Activated T-cell treated with anti-CD3 and anti-CD28 coated beads, Interleukin-2, amount 50 U/mL, for 72 hours (primary cell): ENCODE measurements at regions not wholly inside any gene's neighbourhood (a gene's known extent, or its start where the extent isn't known, plus 50 kb on each side); places are given as distances from the start of the nearest gene placed in this dataset.
"Not testable (repeated sequence)": the region's sequence is repeated elsewhere in the genome, so short reads cannot be mapped to it uniquely, and the experiment has no call there.

Experiments used
- ATAC-seq, 2 donors: fragments of 150-1000 bp; cut with Tn5 transposase; replicated peaks in 1 of 2; 2 replicates each; pipeline ENCODE4 v1.10.0; 2021; ENCODE audit warnings: moderate library complexity in 2 of 2, mild to moderate bottlenecking in 1 of 2
- DNase-seq, 2 donors: peaks; one replicate each; pipeline ENCODE4 v3.0.0; 2021 to 2022; ENCODE audit warnings: mixed read lengths in 1 of 2
- H3K27ac Mint-ChIP-seq: one replicate; pipeline ENCODE4 v1.8.0; 2022; ENCODE audit warnings: mild to moderate bottlenecking, moderate library complexity, mixed read lengths
- H3K27me3 Mint-ChIP-seq: one replicate; pipeline ENCODE4 v1.8.0; 2022; ENCODE audit warnings: low read depth, mixed read lengths
- H3K36me3 Mint-ChIP-seq, 2 donors: one replicate each; pipeline ENCODE4 v1.8.0; 2022; ENCODE audit warnings: mixed read lengths in 2 of 2, mild to moderate bottlenecking in 1 of 2; ENCODE audit not compliant: insufficient read depth in 2 of 2
- H3K4me1 Mint-ChIP-seq: one replicate; pipeline ENCODE4 v1.8.0; 2022; ENCODE audit warnings: low read depth, mixed read lengths
- H3K4me3 Mint-ChIP-seq, 2 donors: one replicate each; pipeline ENCODE4 v1.8.0; 2022; ENCODE audit warnings: mild to moderate bottlenecking in 2 of 2, mixed read lengths in 2 of 2, moderate library complexity in 2 of 2
- H3K9me3 Mint-ChIP-seq, 2 donors: one replicate each; pipeline ENCODE4 v1.8.0; 2022; ENCODE audit warnings: mixed read lengths in 2 of 2

GRCh38 chr11:67797726-67798521 is 123.5 kb upstream of the ALDH3B2 start:
- H3K27ac Mint-ChIP-seq, H3K36me3 Mint-ChIP-seq, H3K9me3 Mint-ChIP-seq, H3K27me3 Mint-ChIP-seq, DNase-seq, ATAC-seq, H3K4me1 Mint-ChIP-seq, H3K4me3 Mint-ChIP-seq: not testable (repeated sequence)

GRCh38 chr11:67795746-67796145 is 121.3 kb upstream of the ALDH3B2 start:
- no peaks in the 10 kb centered on the region for H3K27me3 Mint-ChIP-seq
- DNase-seq (no peak), ATAC-seq (no peak)
- H3K36me3 Mint-ChIP-seq = no peaks in the 10 kb centered on the region
- H3K4me3 Mint-ChIP-seq = no peak overlapping the region
- no peaks in the 10 kb centered on the region for H3K9me3 Mint-ChIP-seq
- no peak overlapping the region for H3K27ac Mint-ChIP-seq
- peaks cover 13% of the 10 kb centered on the region for H3K4me1 Mint-ChIP-seq

GRCh38 chr11:67793750-67794149 is 119.3 kb upstream of the ALDH3B2 start:
- not testable (repeated sequence) for ATAC-seq, H3K27ac Mint-ChIP-seq, H3K27me3 Mint-ChIP-seq, DNase-seq, H3K4me3 Mint-ChIP-seq, H3K36me3 Mint-ChIP-seq, H3K9me3 Mint-ChIP-seq
- H3K4me1 Mint-ChIP-seq = peaks cover 13% of the 10 kb centered on the region

GRCh38 chr11:67792273-67792990 is 118.0 kb upstream of the ALDH3B2 start:
- H3K4me1 Mint-ChIP-seq = peaks cover 13% of the 10 kb centered on the region
- not testable (repeated sequence) for H3K36me3 Mint-ChIP-seq, H3K27me3 Mint-ChIP-seq, H3K27ac Mint-ChIP-seq, H3K4me3 Mint-ChIP-seq, H3K9me3 Mint-ChIP-seq, ATAC-seq
- peak; percentile 31 to 52 for DNase-seq

- not testable (repeated sequence) for H3K27me3 Mint-ChIP-seq, H3K9me3 Mint-ChIP-seq, H3K27ac Mint-ChIP-seq, H3K36me3 Mint-ChIP-seq, ATAC-seq, DNase-seq
- Mint-ChIP-seq H3K4me3 (peak overlapping the region; percentile 25 to 45), H3K4me1 (peaks cover 13% of the 10 kb centered on the region)
Observed at GRCh38 chr11:67791598-67792170, 117.3 kb upstream of the ALDH3B2 start.

GRCh38 chr11:67788341-67788695 is 113.9 kb upstream of the ALDH3B2 start:
- H3K4me3 Mint-ChIP-seq, ATAC-seq, H3K27me3 Mint-ChIP-seq, H3K36me3 Mint-ChIP-seq, H3K27ac Mint-ChIP-seq, DNase-seq, H3K9me3 Mint-ChIP-seq: not testable (repeated sequence)
- H3K4me1 Mint-ChIP-seq = peaks cover 13% of the 10 kb centered on the region

GRCh38 chr11:67787681-67788340 is 113.4 kb upstream of the ALDH3B2 start:
- H3K27ac Mint-ChIP-seq, ATAC-seq, H3K4me3 Mint-ChIP-seq, H3K9me3 Mint-ChIP-seq, DNase-seq, H3K36me3 Mint-ChIP-seq, H3K27me3 Mint-ChIP-seq: not testable (repeated sequence)
- H3K4me1 Mint-ChIP-seq = peaks cover 13% of the 10 kb centered on the region

- H3K36me3 Mint-ChIP-seq, H3K4me1 Mint-ChIP-seq, DNase-seq, H3K27ac Mint-ChIP-seq, H3K9me3 Mint-ChIP-seq, H3K4me3 Mint-ChIP-seq, ATAC-seq: not testable (repeated sequence)
- H3K27me3 Mint-ChIP-seq = peaks cover 11% of the 10 kb centered on the region
Observed at GRCh38 chr11:67781967-67782366, 107.5 kb upstream of the ALDH3B2 start.

- not testable (repeated sequence) for ATAC-seq, H3K36me3 Mint-ChIP-seq, H3K27ac Mint-ChIP-seq, H3K9me3 Mint-ChIP-seq, H3K4me3 Mint-ChIP-seq, H3K4me1 Mint-ChIP-seq, DNase-seq
- peaks cover 12% of the 10 kb centered on the region for H3K27me3 Mint-ChIP-seq
Observed at GRCh38 chr11:67781506-67781905, 107.1 kb upstream of the ALDH3B2 start.

GRCh38 chr11:67780056-67780455 is 105.6 kb upstream of the ALDH3B2 start:
- DNase-seq (no peak), ATAC-seq (no peak)
- H3K4me3 Mint-ChIP-seq = no peak overlapping the region
- H3K9me3 Mint-ChIP-seq = no peaks in the 10 kb centered on the region
- H3K27me3 Mint-ChIP-seq = peaks cover 27% of the 10 kb centered on the region
- peaks cover 4% of the 10 kb centered on the region for H3K4me1 Mint-ChIP-seq
- no peaks in the 10 kb centered on the region for H3K36me3 Mint-ChIP-seq
- H3K27ac Mint-ChIP-seq = no peak overlapping the region

- H3K4me3 Mint-ChIP-seq, DNase-seq, H3K36me3 Mint-ChIP-seq, H3K9me3 Mint-ChIP-seq, H3K4me1 Mint-ChIP-seq, H3K27ac Mint-ChIP-seq, ATAC-seq: not testable (repeated sequence)
- H3K27me3 Mint-ChIP-seq = peaks cover 34% of the 10 kb centered on the region
Observed at GRCh38 chr11:67779189-67779875, 104.9 kb upstream of the ALDH3B2 start.

GRCh38 chr11:67776852-67777520 is 102.6 kb upstream of the ALDH3B2 start:
- DNase-seq = no peak
- Mint-ChIP-seq H3K9me3 (no peaks in the 10 kb centered on the region), H3K4me1 (peaks cover 4% of the 10 kb centered on the region), H3K4me3 (no peak overlapping the region), H3K27ac (no peak overlapping the region), H3K36me3 (no peaks in the 10 kb centered on the region), H3K27me3 (peaks cover 51% of the 10 kb centered on the region)
- no peak for ATAC-seq
